ENCODE measurements at regions not wholly inside any gene's neighbourhood (a gene's known extent, or its start where the extent isn't known, plus 50 kb on each side); places are given as distances from the start of the nearest gene placed in this dataset.

DNA sequence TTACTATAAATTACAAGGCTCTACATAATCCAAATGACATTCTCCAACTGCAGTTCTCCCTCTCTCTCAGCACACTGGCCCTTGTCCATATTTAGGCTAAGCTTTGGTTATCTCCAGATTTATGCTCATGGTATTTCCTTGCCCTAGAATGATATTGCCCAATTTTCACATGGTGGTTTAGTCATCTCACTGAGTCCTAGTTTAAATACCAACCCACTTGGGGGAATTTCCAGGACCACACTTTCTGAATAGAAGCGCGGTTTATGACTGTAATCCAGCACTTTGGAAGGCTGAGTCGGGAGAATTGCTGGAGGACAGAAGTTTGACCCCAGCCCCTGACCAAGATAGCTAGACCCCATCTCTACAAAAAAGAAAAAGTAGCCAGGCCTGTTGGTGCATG is 280.1 kb upstream of the MON1B start:
- H3K4me2 ChIP-seq (ENCODE audit: low read depth, low read length, poor library complexity, severe bottlenecking): no peak overlapping the region
- no peaks in the 10 kb centered on the region for H3K79me2 ChIP-seq (ENCODE audit: insufficient read depth, low read length)
- no peaks in the 10 kb centered on the region for H3F3A ChIP-seq (ENCODE audit: insufficient read depth)
- no peak overlapping the region for H3K27ac ChIP-seq (ENCODE audit: low read depth, low read length)
- no peak overlapping the region for H3K9ac ChIP-seq (ENCODE audit: low read length)
- H4K20me1 ChIP-seq (ENCODE audit: low read depth, low read length): no peaks in the 10 kb centered on the region
- no peaks in the 10 kb centered on the region for H3K27me3 ChIP-seq (ENCODE audit: low read length)
- no peak overlapping the region for H2AFZ ChIP-seq (ENCODE audit: low read depth, low read length, severe bottlenecking)
- H3K36me3 ChIP-seq (ENCODE audit: low read length): no peaks in the 10 kb centered on the region
- no peak overlapping the region for H3K4me3 ChIP-seq (ENCODE audit: insufficient read depth, low read length, poor library complexity, severe bottlenecking)
- no peak for TF ChIP-seq EZH2phosphoT487 (conservative IDR thresholded peaks at IDR 0.05; ENCODE audit: low read length)
- TF ChIP-seq, protein P1, sequence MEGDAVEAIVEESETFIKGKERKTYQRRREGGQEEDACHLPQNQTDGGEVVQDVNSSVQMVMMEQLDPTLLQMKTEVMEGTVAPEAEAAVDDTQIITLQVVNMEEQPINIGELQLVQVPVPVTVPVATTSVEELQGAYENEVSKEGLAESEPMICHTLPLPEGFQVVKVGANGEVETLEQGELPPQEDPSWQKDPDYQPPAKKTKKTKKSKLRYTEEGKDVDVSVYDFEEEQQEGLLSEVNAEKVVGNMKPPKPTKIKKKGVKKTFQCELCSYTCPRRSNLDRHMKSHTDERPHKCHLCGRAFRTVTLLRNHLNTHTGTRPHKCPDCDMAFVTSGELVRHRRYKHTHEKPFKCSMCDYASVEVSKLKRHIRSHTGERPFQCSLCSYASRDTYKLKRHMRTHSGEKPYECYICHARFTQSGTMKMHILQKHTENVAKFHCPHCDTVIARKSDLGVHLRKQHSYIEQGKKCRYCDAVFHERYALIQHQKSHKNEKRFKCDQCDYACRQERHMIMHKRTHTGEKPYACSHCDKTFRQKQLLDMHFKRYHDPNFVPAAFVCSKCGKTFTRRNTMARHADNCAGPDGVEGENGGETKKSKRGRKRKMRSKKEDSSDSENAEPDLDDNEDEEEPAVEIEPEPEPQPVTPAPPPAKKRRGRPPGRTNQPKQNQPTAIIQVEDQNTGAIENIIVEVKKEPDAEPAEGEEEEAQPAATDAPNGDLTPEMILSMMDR (IDR thresholded peaks at IDR 0.05; ENCODE audit: insufficient read depth, low read length, poor library complexity, severe bottlenecking): no peak
- no peaks in the 10 kb centered on the region for H3K9me3 ChIP-seq (ENCODE audit: insufficient read depth, low read length)
- no peaks in the 10 kb centered on the region for H3K9me2 ChIP-seq (replicated peaks; ENCODE audit: insufficient read depth, low read length)

GRCh38 chr16:76913046-76913445 is 277.9 kb upstream of the MON1B start:
- Histone ChIP-seq H3K4me3 (ENCODE audit: insufficient read depth, low read length, poor library complexity, severe bottlenecking) (no peak overlapping the region), H3K4me2 (ENCODE audit: low read depth, low read length, poor library complexity, severe bottlenecking) (no peak overlapping the region), H2AFZ (ENCODE audit: low read depth, low read length, severe bottlenecking) (no peak overlapping the region), H3K27me3 (ENCODE audit: low read length) (no peaks in the 10 kb centered on the region), H3K9me2 (replicated peaks; ENCODE audit: insufficient read depth, low read length) (no peaks in the 10 kb centered on the region), H3K36me3 (ENCODE audit: low read length) (no peaks in the 10 kb centered on the region), H3K9ac (ENCODE audit: low read length) (no peak overlapping the region), H3F3A (ENCODE audit: insufficient read depth) (no peaks in the 10 kb centered on the region), H3K27ac (ENCODE audit: low read depth, low read length) (no peak overlapping the region), H3K79me2 (ENCODE audit: insufficient read depth, low read length) (no peaks in the 10 kb centered on the region), H4K20me1 (ENCODE audit: low read depth, low read length) (no peaks in the 10 kb centered on the region), H3K9me3 (ENCODE audit: insufficient read depth, low read length) (no peaks in the 10 kb centered on the region)
- no peak for TF ChIP-seq EZH2phosphoT487 (conservative IDR thresholded peaks at IDR 0.05; ENCODE audit: low read length)
- TF ChIP-seq, protein P1 (IDR thresholded peaks at IDR 0.05; ENCODE audit: insufficient read depth, low read length, poor library complexity, severe bottlenecking): no peak

GRCh38 chr16:76926042-76926441 is 264.9 kb upstream of the MON1B start:
- Histone ChIP-seq H3K9ac (ENCODE audit: low read length) (no peak overlapping the region), H2AFZ (ENCODE audit: low read depth, low read length, severe bottlenecking) (no peak overlapping the region), H3K4me3 (ENCODE audit: insufficient read depth, low read length, poor library complexity, severe bottlenecking) (no peak overlapping the region), H3K27me3 (ENCODE audit: low read length) (no peaks in the 10 kb centered on the region), H3K9me3 (ENCODE audit: insufficient read depth, low read length) (no peaks in the 10 kb centered on the region; the same call in 1 of the 2 replicates), H3K9me2 (replicated peaks; ENCODE audit: insufficient read depth, low read length) (no peaks in the 10 kb centered on the region), H4K20me1 (ENCODE audit: low read depth, low read length) (no peaks in the 10 kb centered on the region), H3K27ac (ENCODE audit: low read depth, low read length) (no peak overlapping the region), H3K4me2 (ENCODE audit: low read depth, low read length, poor library complexity, severe bottlenecking) (no peak overlapping the region), H3K36me3 (ENCODE audit: low read length) (no peaks in the 10 kb centered on the region), H3F3A (ENCODE audit: insufficient read depth) (no peaks in the 10 kb centered on the region), H3K79me2 (ENCODE audit: insufficient read depth, low read length) (no peaks in the 10 kb centered on the region)
- no peak for TF ChIP-seq EZH2phosphoT487 (conservative IDR thresholded peaks at IDR 0.05; ENCODE audit: low read length)
- TF ChIP-seq, protein P1 (IDR thresholded peaks at IDR 0.05; ENCODE audit: insufficient read depth, low read length, poor library complexity, severe bottlenecking): no peak

Measured in SU-DHL-6 (cell line).